ENCODE measurements at regions not wholly inside any gene's neighbourhood (a gene's known extent, or its start where the extent isn't known, plus 50 kb on each side); places are given as distances from the start of the nearest gene placed in this dataset.

GRCh38 chr11:131027491-131027890 is 111.2 kb upstream of the SNX19 start:
- TF ChIP-seq EZH2 (IDR thresholded peaks at IDR 0.05; ENCODE audit: low read length, missing control alignments) (no peak), CTCF (conservative IDR thresholded peaks at IDR 0.05 in 1 of 2, IDR thresholded peaks at IDR 0.05 in 1 of 2; ENCODE audit: low read depth in 1 of 2, low read length in 2 of 2) (no peak)
